GM10248 (cell line): ENCODE measurements at regions not wholly inside any gene's neighbourhood (a gene's known extent, or its start where the extent isn't known, plus 50 kb on each side); places are given as distances from the start of the nearest gene placed in this dataset.

Experiments
- CTCF ChIA-PET: fragments of 300-600 bp; sonication (Branson Sonifier 250); formaldehyde crosslinking; extraction: SDS; loops from one replicate; lab custom pipeline; 2021; ENCODE audit warnings: antibody characterized with exemption; lab: Yijun Ruan, JAX
- POLR2A ChIA-PET: fragments of 350-650 bp; sonication (Branson Sonifier 250); formaldehyde crosslinking; extraction: SDS; loops from one replicate; lab custom pipeline; 2020; ENCODE audit warnings: antibody characterized with exemption; lab: Yijun Ruan, JAX
- DNase-seq: peaks from one replicate; pipeline ENCODE4 v3.0.0; 2012; ENCODE audit errors: extremely low spot score
- TF ChIP-seq, protein P1 (sequence below): IDR thresholded peaks from 2 replicates; pipeline ENCODE4 v1.5.1; 2012; ENCODE audit warnings: mild to moderate bottlenecking, low read depth; ENCODE audit errors: extremely low read depth, missing control alignments, control extremely low read depth

DNA sequence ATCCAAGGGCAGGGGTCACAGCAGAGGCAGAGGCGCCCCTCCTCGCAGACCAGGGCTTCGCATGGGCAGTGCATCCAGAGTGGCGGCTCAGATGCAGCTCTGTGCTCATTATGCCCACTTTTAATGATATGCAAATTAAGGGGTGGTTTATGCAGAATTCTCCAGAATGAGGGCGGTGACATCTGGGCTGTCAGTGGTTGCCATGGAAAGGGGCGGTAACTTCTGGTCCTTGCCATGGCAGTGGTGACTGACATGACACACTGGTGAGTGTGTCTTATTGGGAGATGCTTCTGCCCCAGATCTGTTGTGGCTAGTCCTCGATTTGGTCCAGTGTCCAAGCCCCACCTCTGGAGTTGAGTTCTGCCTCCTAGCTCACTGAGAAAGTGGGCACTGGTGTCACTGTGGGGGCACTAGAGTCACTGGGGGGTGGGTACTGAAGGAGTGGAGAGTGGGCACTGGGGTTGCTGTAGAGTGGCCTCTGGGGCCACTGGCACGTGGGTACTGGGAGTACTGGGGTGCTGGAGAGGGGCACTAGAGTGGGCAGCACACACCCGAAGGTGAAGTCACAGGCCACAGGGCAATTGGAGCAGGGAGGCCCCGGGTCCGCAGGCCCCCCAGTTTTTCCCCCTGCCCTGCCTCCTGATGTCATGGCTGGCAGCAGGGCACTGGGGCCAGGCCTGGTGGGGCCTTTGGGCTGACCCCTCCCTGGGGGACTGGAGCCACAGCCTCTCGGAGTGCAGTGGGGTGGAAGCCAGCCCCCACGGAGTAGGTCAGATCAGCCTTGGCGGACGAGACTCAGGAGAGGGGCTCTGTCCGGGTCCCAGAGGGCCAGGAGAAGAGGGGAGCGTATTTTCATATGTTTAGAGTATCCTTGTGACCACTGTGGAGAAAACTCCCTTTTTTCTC, 98.6 kb upstream of the NKX1-1 start:
- DNase-seq = no peak

DNA sequence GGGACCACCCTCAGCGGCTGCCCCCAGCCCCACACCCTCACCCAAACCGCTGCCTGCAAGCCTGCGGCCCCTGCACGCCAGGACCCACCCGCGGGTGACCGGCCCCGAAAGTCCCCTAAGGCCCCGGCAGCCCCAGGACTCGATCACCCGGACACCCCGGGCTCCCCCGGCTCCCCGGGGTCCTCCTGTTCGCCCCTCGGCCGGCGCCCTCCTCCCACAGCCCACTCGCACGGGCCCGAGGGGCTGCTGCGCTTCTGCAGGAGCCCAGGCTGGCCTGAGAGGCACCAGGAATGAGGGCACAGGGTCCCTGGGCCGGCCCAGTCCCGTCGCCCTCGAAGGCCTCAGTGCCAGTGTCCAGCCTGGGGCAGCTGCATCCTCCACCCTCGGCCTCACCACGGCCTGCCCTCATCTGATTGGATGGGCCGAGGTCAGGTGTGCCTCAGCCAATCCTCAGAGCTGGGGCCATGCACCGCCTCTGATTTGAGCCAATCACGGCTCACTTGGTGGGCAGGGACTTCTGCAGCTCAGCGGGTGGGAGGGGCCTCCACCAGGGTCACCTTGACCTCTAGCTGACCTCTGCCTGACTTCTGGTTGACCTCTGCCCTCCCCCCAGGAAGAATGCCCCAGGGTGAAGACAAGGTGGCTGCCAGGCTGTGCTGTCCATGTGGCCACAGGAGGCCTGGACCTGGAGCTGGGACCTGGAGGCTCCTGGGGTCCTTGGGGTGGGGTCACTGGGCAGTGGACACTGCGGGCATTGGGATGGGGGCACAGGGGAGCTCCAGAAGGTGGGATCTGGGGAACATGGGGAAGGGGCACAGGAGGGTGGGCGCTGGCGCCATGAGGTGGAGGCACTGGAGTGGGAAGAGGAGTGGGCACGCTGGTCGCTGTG, 97.6 kb upstream of the NKX1-1 start:
- DNase-seq = no peak
- TF ChIP-seq, protein P1, sequence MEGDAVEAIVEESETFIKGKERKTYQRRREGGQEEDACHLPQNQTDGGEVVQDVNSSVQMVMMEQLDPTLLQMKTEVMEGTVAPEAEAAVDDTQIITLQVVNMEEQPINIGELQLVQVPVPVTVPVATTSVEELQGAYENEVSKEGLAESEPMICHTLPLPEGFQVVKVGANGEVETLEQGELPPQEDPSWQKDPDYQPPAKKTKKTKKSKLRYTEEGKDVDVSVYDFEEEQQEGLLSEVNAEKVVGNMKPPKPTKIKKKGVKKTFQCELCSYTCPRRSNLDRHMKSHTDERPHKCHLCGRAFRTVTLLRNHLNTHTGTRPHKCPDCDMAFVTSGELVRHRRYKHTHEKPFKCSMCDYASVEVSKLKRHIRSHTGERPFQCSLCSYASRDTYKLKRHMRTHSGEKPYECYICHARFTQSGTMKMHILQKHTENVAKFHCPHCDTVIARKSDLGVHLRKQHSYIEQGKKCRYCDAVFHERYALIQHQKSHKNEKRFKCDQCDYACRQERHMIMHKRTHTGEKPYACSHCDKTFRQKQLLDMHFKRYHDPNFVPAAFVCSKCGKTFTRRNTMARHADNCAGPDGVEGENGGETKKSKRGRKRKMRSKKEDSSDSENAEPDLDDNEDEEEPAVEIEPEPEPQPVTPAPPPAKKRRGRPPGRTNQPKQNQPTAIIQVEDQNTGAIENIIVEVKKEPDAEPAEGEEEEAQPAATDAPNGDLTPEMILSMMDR = no peak
- ChIA-PET CTCF (no interaction called here), POLR2A (no interaction called here)

More for the DNA sequence above, 98.6 kb upstream of the NKX1-1 start:
- TF ChIP-seq, protein P1 = no peak
- ChIA-PET CTCF (no interaction called here), POLR2A (no interaction called here)

DNA sequence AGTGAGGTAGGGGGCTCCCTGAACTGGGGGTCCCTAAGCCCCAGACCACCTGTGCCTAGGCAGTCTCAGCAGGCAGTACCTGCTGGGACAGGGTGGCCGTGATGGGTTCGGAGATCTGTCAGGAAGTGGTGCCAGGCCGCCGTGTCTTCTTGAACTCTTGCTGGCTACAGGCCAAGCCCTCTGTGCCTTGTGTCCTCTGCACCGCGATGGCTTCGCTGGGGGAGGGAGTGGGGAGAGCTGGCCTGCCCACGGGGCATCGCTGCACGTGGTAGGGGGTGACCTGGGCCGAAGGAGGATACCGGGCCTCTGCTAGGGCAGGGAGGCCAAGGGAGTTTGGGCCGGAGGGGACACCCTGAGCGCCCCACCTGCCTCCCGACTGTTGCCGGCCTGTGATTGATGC, 96.7 kb upstream of the NKX1-1 start:
- DNase-seq = no peak
- TF ChIP-seq, protein P1 = no peak
- ChIA-PET POLR2A (no interaction called here), CTCF (no interaction called here)

DNA sequence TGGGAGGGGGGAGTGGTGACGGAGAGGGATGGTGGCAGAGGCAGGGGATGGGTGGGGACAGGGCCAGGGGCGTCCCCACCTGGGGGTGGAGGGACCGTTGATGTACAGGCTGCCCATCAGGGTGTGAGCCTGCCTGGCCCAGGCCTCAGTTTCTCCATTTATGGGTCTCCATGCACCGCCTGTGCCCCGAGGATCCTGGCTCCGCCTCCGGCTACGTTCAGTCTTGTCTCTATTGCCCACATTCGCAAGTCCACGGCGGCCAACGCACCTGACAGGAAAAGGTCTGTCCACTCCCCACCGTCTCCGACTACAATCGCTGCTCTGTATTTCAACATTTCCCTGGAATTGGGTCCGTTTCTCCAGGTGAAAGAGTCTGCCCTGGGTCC, 96.3 kb upstream of the NKX1-1 start:
- TF ChIP-seq, protein P1 = no peak
- DNase-seq = no peak
- CTCF ChIA-PET = no interaction called here
- POLR2A ChIA-PET = no interaction called here

DNA sequence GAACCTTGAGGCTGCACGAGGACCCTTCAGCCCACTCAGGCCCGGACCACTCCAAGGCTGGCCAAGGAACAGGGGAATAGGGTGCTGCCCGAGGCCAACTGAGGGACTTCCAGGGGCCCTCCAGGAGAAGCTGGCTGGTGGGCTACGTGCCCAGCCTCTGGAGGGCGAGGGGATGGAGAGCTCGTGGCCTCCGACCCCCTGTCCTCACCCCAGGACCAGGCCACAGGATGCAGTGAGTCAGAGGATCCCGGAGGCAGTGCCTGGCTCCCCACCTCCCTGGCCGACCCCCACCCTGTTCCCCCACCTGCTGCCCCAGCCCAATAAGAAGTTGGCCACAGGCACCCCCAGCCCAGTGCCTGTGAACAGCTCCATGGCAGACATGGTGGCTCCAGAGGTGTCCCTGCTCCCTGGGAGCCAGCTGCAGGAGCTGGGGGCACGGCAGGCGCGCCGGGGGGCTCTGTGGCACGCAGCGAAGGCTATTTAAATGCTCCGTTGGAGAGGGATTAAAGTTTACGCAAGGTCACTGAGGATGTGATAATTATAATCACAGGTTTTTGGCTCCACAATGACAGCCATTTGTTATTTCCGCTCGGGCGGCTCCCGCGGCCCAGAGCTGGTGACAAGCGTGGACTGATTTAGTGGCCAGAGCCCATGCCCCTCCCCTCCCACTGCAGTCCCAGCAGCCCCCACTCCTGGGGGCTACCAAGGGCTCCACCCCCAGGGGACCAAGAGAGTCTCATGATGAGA, 95.7 kb upstream of the NKX1-1 start:
- ChIA-PET CTCF (no interaction called here), POLR2A (no interaction called here)
- DNase-seq = no peak
- TF ChIP-seq, protein P1 = no peak

DNA sequence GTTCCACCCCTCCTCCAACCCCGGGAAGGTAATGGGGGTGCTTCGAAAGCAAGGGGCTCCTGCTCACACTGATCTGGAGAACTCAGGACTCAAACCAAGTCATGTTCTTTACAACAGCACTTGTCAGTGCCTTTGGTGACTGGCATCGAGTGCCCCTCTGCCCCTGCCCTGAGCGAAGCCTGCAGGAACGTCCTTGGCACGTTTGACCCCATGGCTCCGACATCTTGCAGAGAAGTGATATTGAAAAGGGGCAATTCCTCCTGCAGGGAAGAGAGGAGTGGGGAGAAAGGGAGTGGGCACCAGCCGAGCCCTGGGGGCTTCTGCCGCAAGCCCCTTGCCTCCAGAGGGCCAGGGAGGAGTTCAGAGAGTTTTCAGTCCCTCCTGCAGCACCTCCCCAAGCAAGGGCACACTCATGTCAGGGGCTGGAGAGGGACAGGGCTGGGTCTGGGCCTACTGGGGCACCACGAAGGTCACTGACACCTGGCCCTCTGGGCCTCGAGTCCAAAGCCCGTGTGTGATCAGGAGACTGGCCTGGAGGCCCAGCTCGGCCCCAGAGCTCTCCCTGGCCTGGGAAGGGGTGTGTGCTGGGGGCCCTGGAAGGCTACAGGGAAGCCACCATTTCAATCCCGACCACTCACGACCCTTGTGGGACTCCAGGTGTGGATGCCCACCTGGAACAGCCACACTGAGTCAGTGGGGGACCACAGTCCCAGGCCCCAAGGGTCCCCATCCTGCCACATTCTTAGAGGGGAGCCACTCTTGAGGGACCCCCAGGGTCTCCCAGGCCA, 94.9 kb upstream of the NKX1-1 start:
- no peak for DNase-seq
- TF ChIP-seq, protein P1 = no peak
- ChIA-PET CTCF (no interaction called here), POLR2A (no interaction called here)
